ENCODE measurements at regions not wholly inside any gene's neighbourhood (a gene's known extent, or its start where the extent isn't known, plus 50 kb on each side); places are given as distances from the start of the nearest gene placed in this dataset.
"Not testable (repeated sequence)": the region's sequence is repeated elsewhere in the genome, so short reads cannot be mapped to it uniquely, and the experiment has no call there.

DNA sequence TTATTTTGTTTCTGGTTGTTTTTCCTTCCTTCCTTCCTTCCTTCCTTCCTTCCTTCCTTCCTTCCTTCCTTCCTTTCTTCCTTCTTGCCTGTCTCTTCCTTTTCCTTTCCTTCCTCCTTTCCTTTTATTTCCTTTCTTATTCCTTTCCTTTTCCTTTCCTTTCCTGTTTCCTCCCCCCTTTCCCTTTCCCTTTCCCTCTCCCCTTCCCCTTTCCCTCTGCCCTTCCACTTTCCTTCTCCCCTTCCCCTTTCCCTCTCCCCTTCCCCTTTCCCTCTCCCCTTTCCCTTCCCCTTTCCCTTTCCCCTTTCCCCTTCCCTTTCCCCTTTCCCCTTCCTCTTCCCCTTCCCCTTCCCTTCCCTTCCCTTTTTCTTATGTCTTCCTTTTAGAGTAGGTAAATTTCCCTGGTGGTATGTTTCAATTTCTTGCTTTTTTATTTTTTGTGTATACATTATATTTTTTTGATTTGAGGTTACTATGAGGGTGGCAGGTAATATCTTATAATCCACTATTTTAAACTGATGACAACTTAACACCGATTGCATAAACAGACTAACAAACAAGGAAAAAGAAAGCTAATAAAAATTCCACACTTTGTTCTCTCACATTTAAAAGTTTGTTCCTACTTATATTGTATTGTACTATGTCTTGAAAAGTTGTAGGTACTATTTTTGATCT is 311.0 kb upstream of the FSHR start:
- no peak for DNase-seq

DNA sequence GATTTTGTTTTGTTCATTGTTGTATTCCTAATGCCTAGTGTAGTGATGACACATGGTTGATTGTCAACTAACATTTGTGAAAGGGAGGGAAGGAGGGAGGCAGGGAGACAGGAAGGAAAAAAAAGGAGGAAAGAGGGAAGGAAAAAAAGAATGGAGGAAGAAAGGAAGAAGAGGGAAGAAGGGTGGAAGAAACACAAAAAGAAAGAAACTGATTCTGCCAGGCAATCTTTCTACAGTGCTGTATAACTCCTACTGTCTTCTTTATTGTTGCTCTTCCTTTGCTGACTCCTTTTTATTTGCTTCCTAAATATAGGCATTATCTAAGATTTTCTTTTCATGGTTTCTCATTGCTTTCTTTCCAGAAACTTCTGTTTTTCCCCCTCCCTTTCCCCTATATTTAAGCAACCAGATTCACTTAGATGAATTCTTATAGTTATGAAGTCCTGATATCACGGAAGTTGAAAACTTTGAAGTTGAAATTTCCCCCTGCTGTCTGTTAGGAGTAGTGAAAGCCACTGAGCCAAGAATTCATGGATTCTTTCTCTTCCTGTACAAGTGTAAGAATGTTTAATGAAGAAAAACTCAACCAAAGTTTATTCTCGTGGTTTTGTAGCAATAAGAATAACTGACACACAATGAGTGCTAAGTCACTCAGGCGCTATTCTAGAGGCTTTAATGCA is 305.1 kb upstream of the FSHR start:
- no peak for DNase-seq

DNA sequence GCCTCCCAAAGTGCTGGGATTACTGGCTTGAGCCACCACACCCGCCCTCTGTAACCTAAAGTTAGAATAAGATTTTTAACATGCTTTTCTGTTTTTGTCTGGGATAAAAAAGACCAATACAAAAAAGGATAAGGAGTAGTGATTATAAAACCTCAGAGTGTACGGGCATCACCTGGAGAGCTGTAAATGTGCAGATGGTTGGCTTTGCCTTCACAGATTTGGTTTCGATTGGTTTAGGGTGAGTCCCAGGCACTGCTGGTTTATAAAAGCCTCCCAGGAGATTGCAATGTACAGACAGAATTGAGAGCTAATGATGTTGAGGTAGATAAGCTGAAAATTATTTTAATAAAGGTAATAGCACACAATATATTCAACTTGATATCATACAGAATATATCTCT is 289.7 kb upstream of the FSHR start:
- no peak for DNase-seq

DNA sequence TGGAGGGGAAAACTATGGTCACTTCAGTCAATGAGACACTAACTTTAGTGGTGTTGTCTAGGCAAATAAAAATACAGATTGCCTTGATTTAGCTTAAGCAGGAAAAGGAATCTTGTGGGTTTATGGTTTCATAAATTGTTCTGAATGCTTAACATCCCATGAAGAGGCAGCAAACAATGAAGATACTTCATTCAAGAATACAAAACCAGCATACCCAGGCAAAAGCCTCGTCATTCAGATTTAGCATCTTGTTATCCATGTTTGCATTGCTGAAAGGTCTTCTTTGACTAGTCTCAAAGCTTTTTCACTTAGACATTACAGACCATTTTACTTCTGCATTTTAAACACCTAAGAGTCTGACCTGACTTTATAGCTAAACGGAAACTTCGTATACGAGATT is 272.7 kb upstream of the FSHR start:
- no peak for DNase-seq

DNA sequence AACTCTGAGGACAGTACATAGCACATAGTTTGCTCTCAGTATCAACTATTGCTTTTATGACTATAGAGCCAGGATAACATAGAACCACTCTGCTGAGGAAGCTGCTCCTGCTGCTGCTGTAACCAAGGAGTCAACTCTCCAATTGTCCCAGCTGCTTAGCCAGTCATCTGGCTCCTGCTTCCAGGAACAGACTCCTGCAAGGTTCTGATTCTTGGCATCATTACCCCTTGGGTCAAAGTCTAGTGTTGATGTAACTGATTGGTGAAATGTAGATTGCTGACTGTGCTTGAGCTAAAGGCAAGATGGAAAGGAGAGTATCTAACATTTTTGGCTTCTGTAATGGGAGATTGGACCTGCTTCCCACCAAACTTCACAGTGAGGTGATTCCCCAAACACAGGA is 261.9 kb upstream of the FSHR start:
- no peak for DNase-seq

DNA sequence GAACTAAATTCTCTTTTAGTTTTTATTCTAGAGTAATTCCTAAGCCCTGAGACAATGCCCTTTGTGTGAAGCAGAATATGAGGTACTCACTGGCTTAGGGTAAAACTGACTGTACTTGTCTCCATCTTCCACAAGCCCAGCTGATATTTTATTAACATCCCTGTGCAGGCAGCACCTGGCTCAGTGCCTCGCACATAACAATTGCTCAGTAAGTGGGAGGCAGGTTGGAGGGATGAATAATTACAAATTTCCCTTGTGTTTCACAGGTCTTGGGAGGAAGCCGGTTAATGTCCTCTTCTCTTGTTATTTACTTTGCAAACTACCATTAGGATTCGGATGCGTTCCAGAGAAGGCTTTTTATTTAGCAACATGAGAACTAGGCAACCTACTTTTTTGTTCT is 249.8 kb upstream of the FSHR start:
- DNase-seq = peak; percentile 79

DNA sequence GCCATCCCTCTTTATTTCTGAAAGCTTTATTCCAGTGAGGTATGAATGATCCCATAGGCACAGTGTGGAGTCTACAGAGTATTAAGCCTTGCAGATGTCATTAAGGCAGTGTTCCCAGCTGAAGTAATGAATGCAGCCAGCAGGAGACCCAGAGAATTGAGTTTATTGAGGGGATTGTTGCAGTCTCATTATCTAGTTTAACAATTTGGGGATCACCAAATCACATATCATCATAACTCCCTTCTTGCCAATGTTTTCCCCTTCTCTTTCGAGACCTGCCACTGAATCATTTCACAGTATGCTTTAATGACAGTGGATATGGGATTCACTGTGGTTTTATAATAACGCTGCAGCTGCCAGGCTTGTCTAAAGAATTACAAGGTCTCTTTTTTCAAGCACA is 249.3 kb upstream of the FSHR start:
- peak; percentile 46 for DNase-seq

DNA sequence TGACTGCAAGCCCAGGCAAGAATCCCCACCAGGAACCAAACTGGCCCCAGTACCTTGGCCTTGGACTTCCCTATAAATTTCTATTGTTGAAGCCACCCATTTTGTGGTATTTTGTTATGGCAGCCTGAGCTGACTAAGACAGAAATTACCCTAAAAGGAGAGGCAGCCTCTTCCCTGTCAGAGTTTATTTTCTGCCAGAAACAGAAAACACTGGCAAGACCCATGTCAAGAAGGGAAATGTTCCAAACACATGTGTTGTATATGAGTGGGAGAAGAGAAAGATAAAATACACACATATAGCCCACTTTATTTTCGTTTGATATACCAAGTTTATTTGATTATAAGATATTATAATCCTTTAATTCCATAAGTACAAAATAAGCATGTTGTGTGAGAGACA is 225.1 kb upstream of the FSHR start:
- no peak for DNase-seq

DNA sequence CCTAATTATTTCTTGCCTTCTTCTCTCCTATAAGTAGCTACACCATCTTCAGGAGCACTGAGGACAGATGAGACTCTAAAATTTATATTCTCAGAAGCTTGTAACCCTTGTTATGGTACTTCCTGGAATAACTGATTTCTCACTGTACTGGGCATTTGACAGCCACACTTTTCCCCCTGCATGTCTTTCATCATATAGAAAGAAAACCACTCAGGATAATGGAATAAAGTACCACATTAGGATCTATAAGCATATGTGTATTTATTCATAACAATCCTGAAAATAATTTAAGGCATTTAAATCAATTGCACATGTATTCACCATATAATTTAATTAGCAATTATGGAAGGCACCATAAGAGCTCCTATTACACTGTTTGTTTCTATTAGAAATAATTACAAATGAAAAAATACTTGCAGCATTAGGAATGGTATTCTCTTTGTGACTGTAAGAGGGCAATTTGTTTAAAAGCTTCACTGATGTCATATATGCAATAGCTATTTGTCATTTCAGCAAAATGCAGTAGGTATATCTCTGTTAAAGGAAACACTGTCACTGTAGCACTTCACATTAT is 216.9 kb upstream of the FSHR start:
- no peak for DNase-seq

DNA sequence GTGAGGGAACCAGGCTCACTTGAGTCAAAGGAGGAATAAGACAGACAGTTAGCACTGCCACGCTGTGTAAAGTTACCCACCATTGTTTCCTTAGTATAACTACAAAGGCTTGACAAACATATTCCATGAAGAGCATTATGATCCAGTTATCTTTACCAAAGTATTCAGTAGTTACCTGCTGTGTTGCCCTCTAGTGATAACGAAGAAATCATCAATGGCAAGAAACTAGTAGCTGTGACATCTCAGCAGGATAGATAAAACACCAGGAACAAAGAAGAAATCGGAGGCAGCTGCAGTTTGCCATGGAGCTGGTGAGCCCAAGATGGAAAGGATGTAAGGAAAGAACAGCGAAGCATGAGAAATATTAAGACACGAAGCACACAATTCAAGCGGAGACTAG is 215.3 kb upstream of the FSHR start:
- peak; percentile 74 for DNase-seq

DNA sequence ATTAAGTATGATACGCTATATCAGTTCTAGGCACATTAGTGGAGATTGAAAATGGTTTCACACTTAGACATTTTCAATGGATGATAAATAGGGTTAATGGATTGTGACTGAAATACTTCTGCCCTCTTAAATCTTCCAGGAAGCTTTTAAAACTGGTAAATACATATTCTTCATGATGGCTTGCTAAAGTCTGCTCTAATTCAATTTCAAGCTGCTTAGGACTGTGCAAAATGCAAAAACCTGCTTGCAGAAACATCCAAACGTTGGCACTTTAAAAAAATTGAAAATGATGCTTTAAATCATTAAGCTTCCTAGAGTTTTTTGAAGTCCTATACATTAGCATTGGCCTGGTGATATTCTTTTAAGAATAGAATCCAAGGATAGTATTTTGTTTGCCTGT is 214.8 kb upstream of the FSHR start:
- DNase-seq = no peak

DNA sequence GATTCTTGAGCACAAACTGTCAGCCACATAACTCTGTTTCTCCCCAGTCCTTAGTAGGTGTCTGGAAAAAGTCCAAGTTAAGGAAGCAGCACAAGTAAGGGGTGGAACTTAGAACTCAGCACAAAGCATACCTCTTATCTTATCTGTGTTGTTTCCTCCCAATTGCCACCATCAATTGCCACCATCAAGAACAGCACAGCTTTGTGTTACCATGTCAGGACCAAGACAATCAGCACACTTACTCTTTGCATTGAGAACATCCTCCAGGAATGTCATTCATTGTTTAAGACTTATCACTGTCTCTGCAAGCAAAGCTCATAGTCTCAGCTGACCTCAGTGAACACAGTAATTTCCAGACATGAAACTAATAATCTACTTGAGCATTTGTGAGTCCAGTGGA is 212.7 kb upstream of the FSHR start:
- no peak for DNase-seq

DNA sequence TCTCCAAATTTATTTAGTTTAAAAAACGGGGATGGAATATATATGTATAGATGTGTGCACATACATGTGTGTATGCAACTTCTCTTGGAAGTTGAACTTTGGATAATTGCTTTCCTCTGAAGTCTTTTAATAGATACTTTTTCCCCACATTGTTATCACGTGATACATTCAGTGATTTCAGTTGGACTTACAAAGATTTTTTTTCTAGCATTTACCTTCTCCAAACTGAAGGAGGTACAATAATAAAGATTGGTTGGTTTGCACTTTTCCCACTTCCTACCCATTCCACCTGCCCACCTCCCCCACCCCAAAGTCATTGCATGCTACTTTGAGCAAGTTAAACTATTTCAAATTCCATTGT is 206.1 kb upstream of the FSHR start:
- DNase-seq = no peak

DNA sequence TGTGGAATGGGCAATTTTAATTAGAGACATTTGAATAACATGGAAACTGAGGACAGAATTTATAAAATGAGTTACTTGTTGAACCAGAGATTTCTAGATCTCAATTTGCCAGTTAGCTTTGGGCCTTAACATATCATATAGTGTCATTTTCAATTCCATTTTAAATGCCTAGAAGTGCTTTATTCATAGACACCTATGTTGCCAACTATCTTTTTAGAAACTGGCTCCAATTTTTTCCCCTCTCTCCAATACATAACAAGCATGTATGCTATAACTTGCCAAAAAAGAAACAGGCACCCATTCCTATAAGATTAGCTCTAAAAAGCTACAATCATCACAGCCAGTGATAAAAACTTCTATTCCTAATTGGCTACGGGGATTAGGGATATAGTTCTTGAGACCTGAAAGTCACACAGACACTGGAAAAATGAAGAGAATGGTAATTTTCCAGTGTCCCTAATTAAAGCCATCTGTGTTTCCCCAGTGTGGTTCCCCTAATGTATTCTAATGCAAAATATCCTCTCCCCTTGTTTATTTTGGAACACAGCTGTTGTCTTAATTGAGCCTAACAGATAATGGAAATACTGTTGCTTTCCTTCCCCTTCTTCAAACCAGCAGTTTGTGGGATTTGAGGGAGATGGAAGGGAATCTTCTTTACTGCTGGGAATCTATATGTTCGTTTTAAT is 205.5 kb upstream of the FSHR start:
- DNase-seq = peak; percentile 21

DNA sequence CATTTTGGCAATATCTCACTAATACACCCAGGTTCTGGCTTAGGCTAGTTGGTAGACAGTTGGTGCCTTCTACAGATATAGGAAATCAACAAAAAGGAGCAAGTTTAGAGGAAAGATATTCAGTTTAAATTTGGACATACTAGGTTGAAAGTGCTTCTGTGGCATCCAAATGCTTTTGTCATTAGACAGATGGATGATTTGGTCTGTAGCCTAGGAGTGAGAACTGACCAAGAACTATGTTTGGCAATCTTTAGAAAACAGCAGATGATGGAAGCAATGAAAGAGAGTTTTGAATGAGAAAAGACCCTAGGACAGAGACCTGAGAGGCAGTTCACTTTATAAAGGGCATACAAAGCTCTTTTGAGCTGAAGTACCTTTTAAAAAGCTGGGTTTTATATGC is 201.3 kb upstream of the FSHR start:
- DNase-seq = no peak

DNA sequence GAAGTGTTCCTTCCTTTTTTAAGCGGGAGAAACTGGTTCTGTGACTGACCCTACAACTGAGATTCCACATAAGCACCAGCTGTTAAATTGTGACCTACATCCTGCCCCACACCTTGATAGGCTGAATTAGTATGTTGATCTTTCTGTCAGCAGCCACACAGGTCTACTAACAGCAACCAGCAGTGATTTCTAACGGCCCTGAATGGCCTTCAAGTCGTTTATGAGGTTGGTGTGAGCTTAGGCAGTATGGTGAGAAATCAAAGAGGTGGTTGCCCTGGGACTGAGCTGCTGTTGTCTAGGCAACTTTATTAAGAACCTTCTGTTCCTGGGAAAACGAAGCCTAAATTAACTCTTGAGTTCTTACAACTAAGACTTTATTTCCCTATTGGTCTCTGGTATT is 197.2 kb upstream of the FSHR start:
- DNase-seq = no peak

DNA sequence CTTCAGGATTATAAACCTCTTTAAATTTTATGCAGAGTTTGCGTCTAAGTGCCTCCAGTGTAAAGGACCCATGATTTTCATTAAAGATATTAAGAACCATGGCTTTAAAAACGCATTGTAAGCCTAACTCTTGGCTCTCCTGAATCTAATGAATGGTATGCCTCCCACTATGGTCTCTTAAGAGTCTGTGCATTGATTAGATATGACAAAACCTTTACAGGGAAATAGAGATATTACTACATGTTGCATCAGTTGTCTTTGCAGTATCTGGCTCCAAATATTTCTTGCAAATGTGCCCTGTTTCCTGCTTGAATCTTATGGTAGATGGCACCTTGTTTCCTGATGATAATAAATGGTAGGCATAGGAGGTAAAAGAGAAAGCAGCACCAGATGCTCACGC is 189.3 kb upstream of the FSHR start:
- DNase-seq = no peak

DNA sequence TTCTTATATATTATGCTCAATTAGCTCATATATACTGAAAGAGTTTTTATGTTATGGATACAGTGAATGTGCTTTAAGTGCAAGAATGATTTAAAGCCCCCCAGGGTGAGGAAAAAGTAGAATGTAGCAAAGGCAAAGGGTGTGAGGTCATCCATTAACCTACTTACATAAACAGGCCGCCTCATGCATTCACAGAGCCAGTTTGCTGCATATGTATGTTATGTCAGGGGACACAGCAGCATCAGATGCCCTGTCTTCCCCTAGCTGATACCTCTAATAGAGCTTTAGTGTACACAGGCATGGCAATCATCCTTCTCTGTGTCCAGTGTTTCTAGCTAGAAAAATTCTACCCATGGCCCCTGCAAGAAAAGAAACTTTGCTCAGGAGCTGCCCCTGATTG is 187.8 kb upstream of the FSHR start:
- no peak for DNase-seq

DNA sequence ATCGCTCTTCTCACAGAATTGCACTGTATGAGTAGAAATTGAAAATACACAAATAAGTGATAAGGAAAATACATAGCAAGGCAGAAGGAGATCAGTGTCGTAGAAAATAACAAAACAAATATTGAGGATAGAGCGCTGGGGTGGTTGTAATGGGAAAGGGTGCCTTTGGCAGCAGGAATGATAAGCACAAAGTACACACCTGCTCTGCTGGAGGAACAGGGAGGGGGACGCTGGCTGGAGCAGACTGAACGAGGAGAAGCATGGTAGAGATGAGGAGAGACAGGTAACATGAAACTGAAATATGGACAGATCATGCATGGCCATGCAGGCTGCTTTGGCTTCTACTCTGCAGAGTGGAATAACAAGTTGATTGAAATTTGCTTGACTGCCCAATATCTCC is 181.2 kb upstream of the FSHR start:
- DNase-seq = peak; percentile 64

DNA sequence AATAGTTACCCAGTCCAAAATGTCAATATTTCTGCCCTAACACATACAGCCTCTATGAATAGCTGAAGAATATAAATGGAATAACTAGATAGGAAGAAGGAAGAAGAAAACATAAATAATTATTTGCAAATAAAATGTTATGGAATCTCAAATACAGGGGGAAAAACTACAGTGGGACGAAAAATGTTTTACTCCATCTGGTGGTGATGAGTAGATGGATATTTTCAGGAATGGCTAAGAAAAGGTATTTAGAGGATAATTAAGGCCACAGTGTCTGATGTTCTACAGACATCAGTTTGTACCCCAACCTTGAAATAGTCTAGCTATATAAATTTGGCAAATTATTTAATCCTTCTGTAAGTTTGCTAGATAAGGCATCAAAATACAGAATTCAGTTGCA is 178.1 kb upstream of the FSHR start:
- no peak for DNase-seq

DNA sequence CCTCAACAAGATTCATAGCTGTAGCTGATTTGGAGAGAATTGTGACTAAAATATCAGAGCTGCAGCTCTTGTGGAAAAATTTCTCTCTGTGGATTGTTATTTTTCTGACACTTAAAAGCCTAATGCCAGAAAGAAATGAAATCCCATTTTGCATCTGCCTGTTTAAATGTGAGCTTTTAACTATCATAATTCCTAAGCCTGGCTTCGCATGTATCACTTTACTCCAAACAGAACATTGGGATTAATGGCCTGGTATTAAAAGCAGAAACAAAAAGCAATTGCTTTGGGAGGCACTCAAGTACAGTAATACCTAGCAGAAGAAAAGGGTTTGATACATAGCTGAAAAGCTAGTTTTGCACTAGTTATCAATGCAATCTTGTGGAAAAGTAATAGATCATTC is 164.2 kb upstream of the FSHR start:
- DNase-seq = no peak

DNA sequence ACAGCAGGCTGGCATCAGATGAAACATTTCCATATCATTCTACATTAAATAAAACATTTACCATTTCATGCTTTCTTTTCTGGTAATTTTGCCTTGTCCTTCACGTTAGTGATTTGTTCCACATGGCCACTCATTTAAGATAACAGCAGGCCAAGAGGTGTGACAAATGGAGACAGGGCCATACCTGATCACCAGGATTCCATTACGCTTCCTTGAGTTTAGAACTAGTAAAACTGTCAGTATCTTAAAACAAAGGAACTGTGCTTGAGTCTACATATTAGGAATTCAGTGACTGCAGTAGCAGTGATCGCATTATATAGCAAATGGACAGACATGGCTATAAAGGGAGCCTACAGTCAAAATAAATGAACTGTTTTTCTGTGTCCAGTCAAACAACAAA is 155.1 kb upstream of the FSHR start:
- no peak for DNase-seq

DNA sequence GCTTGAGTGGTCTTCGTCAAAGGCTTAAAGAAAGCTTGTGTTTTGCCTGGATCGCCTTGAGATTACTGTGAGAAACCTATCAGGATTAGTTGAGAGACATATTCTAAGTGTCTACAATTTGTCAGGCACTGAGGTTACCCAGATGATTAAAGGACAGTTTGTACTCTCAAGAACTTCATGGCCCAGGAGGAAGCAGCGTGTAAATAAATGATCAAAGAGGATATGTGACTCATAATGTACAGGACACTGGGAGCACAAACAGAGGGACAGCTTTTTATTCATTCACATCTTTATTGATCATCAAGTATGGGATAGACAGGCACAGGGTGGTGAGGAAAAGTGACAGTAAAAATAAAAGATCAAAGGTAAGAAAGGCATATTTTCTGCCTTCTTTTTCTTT is 152.6 kb upstream of the FSHR start:
- DNase-seq = peak; percentile 73

DNA sequence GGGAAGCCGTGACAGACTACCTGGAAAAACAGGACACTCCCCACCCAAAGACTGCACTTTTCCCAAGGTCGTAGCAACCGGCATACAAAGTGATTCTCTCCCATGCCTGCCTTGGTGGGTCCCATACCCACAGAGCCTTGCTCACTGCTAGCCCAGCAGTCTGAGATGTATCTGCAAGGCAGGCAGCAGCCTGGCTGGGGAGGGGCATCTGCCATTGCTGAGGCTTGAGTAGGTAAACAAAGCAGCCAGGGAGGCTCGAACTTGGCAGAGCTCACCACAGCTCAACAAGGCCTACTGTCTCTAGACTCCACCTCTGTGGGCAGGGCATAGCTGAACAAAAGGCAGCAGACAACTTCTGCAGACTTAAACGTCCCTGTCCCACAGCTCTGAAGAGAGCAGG is 144.4 kb upstream of the FSHR start:
- DNase-seq = not testable (repeated sequence)

Data from NCI-H146 (cell line).